HTR-8/SVneo (cell line): ENCODE measurements at regions not wholly inside any gene's neighbourhood (a gene's known extent, or its start where the extent isn't known, plus 50 kb on each side); places are given as distances from the start of the nearest gene placed in this dataset.

Experiments used
- DNase-seq: peaks from one replicate; pipeline ENCODE4 v3.0.0; 2011; ENCODE audit warnings: low spot score, mixed read lengths; ENCODE audit not compliant: insufficient read length
- FAIRE-seq: peaks from 2 replicates; lab custom pipeline; 2011; peaks lifted over from hg19 to GRCh38; lab: Jason Lieb, UNC

DNA sequence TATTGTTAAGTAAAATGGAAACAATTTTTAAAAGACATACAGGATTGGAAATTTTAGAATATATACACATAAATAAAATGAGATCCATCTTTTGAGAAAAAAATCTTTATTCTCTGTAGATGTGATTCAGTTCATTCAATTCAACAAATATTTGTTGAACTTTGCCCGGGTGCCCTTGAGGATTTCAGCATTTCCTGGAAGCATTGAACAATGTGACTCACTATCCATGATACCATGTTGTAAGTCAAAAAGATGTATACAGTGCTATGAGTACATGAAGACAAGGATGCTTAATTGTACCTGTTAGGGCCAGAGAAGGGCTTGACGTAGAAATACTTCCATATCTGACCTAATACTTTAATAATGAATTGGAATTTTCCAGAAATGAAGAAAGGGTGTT, 353.7 kb downstream of the METTL15 start:
- DNase-seq (no peak), FAIRE-seq (no peak)

DNA sequence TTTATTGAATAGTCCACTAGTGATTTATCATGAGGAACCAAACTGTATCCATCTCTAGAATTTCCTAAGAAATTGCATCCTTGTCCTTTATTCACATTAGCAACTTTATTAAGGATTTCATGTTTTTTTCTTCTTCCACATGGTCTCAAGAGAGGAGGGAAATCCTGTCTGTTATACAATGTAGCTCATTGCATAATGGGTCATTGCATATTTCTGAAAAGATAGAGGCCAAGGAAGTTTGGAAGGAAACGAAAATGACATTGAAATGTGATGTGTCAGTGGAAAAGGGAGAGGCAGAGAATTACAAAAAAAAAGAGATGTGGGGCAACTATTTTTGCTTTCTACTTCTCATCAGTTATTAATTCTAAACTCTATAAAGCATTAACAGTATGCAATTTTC, 353.1 kb downstream of the METTL15 start:
- FAIRE-seq (no peak), DNase-seq (no peak)

DNA sequence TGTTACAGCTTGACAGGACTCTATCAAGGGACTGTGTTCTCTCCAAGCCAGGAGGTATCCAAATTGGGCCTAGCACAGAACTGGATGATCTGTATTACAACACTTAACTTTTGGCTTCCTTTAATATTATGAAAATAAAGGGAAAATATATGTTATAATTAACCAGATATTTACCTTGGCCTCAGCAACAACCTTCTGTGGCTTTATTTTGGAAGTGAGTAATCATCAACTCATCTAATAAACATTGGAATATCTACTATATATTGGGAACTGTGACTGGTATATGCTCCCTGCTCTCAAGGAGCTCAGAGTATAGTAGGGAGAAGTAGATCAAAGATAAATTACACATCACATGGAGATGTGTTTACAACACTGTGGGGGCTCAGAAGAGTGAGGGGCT, 352.2 kb downstream of the METTL15 start:
- DNase-seq: no peak
- FAIRE-seq: no peak

DNA sequence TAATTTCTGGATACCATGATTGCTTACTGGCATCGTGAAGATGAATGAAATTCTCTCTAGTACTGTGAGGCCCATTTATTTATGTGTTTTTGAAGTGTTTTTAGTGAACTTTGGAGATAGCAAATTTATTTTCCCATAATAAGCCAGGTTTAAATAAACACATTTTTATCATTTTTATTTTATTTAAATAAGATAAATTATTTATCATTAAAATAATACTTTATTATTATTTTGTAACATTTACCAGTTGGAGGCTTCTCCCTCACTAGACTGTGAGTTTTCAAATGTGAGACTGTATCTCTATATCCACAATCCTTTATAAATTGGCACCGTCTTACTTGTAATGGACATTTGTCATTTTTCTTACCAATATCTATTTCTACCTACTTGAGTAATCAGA, 351.7 kb downstream of the METTL15 start:
- no peak for DNase-seq
- FAIRE-seq: no peak

DNA sequence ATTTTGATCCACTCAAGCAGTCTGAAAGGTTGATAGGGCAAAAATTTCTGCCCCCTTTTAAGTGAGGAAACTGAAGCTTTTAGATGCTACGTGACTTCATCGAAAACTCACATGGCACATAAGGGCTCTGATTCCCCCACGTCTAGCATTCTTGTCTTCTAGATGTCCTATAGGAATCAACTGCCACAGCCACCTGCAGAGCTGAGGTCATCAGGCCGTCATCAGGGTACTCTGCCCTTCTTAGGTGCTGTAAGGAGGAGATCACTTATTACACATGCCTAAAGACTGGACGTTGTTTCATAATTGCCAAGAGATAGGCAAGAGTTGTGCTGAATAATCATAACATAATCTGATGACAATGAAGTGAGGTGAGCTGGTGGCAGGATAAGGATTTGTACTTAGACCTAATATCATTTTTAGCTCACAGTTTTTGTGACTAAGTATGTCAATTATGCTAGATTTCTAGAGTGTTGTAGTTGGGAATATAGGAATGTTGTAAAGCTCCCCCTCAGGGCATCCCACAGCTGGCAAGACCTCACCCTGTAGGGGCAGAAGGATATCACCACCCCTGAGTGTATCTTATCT, 349.4 kb downstream of the METTL15 start:
- DNase-seq: no peak

DNA sequence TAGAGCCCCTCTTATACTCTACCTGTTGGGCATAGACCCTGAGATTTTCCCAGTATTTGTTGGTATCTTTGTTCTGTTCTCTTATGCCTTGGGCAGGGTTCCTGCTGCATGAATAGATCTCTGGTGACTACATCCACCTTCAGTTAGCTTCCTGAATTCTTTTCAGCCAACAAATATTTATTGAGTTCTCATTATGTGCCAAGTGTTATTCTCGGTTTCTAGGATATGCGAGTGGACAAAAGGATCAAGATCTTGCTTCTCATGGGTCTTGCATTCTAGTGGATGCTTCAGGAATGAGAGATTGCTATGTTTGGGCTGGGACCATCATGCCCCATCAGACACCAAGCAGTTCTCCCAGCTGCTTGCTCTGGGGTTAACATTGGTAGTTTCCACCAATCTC, 340.0 kb downstream of the METTL15 start:
- FAIRE-seq (no peak), DNase-seq (no peak)

More for the DNA sequence above, 349.4 kb downstream of the METTL15 start:
- FAIRE-seq: no peak

DNA sequence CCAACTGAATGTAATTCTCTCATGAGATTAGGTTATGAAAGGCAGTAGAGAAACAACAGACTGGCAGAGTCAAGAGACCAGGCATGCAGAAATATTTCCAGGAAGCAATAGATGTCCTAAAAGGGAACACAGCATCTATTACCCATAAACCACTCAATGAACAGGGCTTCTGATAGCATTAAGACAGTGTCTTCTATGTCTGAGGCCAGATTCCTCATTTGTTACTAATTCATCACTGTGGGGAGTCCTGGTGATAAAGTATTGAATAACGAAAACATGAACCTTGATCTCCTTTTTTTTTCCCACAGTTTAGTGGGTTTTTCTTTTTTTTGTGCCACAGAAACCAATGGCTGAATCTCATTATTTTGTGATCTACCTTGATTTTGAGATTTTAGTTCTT, 339.0 kb downstream of the METTL15 start:
- FAIRE-seq: no peak
- no peak for DNase-seq

DNA sequence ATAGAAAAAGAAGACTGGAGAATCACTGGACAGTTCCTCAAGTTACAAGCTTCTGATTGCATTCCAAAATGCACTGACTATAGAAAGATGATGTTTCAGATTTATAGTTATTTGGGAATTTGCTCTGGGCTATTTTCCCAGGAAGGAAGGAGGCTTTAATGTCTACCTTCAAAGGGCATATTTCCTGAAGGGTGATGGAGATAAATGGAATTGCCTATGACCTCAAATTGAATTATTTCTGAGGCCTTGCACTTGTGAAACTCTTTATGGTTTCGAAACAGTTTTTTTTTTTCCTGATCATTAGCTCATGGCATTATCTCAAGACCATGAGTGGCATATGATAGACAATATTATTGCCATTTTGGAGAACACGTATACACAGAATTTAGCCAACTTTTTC, 333.9 kb downstream of the METTL15 start:
- DNase-seq (peak; percentile 19), FAIRE-seq (no peak)

DNA sequence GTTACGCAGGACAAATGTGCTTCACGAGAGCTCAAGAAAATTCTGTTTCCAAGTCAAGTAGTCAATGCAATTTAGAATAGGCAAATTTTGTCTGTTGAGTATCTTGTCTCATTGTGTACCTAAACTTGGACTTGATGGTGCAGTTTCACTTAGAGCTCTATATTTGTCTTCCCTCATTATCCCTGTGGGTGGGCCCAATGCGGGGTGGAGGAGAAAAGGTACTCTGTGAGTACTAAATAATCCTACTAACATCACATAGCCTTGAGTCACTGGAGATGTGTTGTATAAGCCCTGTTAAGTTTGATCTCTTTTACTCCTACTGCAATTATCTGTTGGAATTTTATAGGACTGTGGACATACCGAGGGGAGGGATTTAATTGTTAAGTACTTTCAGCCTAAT, 331.2 kb downstream of the METTL15 start:
- no peak for DNase-seq

DNA sequence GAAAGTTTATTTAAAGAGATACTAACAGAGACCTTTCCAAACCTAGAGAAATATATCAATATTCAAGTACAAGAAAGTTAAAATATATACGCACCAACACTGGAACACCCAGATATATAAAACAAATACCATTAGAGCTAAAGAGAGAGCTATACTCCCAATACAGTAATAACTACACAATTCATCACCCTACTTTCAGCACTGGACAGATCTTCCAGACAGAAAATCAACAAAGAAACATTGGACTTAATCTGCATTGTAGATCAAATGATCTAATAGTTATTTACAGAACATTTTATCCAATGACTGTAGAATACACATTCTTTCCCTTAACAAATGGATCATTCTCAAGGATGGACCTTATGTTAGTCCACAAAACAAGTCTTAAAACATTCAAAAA, 311.9 kb downstream of the METTL15 start:
- DNase-seq: no peak
- no peak for FAIRE-seq

More for the DNA sequence above, 331.2 kb downstream of the METTL15 start:
- no peak for FAIRE-seq

DNA sequence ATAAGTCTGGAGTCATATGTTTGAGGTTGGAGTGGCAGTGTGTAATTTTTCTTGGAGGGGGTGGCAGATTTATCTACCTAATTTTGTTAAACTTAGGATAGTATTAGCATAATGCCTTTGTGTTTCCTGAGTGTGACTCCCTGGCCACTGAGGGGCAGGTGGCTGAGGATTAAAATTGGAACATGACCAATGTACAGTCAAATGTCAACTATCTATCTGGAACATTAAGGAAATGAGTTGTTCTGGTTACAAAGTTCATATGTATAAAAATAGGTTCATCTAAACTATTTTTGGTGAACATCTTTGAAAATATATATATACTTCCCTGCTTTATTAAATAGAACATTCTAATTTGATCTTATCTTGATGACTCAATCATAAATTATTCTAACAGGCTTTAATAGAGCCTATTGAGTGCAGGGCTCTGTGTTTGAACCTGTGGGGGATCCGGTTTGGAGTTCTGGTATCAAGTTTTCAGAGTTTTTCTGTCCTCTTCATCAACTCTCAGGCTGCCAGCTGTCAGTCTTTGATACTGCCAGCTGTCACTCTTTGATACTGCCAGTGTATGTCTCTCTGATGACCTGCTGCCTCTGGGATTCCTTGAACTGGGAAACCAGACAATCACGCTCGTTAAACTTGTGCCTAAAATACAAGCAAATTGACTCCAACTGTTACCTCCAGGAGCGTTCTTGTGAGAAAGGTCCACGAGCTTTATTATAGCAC, 309.6 kb downstream of the METTL15 start:
- FAIRE-seq (no peak), DNase-seq (no peak)

DNA sequence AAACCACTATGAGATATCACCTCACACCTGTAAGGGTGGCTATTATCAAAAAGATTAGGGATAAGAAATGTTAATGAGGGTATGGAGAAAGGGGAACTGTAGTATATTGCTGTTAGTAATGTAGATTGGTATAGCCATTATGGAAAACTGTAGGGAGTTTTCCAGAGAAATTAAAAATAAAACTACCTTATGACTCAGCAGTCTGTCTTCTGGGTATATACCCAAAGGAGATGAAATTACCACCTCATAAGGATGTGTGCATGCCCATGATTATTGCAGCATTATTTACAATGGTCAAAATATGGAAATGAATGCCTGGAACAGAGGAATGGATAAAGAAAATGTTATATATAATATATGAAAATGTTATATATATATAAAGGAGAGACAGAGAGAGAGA, 303.8 kb downstream of the METTL15 start:
- FAIRE-seq: no peak

DNA sequence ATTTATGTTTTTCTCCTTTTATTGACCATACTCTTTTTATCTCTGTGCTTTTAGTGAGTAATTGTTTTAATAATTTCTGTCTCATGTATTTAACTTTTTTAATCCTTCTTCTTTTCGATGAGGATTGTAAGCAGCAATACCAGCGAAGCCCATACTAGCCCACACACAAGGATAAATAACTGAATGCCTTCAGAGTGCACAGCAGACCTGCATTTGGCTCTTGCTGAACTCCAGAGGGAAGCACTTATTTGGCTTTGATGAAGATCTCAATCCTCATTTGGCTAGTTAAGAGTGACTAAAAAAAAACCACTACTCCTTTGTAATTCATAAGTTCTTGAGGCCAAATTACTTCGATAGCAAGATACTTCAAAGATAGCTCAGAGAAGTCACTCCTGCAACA, 293.3 kb downstream of the METTL15 start:
- FAIRE-seq: no peak
- no peak for DNase-seq

More for the DNA sequence above, 303.8 kb downstream of the METTL15 start:
- no peak for DNase-seq

DNA sequence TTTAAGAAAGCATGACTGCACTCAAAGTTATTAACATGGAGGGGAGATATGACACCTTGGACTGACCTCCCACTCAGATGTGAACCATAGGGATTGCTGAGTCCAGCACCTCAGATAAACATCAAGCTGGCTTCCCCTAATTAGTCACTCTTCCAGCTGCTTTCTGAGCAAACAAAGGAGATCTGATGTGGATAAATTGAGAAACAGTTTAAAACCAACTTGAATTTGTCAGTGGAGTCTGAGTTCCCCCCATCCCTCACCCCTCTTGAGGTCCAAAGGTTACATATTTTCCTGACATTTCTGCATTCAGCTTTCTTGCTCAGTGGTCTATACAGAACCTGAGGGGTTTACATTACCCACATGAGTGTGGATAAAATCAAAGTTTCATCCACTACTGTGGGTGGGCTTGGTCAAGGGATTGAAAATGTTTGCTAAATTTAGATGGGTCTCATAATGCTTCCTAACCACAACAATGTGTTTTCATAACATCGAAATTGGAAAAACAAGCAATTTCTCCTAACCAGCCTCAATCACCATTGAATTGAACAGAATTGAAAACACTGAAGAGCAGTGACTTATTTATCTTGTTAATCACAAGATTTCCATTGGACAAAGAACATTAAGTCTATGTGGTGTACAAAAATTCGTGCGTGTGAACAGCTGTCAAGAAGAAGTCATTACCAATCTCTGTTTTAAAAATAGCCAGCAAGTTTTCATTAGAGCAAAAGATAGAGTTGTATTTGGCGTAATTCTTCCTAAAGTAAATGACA, 292.3 kb downstream of the METTL15 start:
- DNase-seq (no peak), FAIRE-seq (no peak)

DNA sequence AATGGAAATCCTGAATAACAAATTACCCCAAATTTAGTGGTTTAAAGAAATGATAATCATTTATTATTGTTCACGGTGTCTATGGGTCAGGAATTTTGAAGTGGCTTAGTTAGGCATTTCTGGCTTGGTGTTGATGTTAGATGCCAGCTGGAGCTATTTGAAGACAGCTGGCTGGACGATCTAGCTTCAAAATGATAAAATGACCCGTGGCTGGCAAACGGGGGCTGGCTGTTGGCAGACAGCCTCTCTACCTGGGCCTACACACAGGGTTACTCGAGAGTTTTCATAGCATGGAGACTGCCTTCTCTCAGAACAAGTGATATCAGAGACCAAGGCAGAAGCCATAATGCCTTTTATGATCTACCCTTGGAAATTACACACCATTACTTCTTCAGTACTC, 285.2 kb downstream of the METTL15 start:
- DNase-seq: no peak
- no peak for FAIRE-seq

DNA sequence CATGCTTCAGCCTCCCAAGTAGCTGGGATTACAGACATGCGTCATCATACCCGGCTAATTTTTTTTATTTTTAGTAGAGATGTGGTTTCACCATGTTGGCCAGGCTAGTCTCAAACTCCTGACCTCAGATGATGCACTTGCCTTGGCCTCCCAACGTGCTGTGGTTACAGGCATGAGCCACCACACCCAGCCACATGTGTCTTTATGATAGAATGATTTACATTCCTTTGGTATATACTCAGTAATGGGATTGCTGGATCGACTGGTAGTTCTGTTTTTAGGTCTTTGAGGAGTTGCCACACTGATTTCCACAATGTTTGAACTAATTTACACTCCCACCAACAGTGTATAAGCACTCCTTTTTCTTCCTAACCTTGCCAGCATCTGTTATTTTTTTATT, 276.2 kb downstream of the METTL15 start:
- no peak for DNase-seq
- peak; percentile 42 for FAIRE-seq

DNA sequence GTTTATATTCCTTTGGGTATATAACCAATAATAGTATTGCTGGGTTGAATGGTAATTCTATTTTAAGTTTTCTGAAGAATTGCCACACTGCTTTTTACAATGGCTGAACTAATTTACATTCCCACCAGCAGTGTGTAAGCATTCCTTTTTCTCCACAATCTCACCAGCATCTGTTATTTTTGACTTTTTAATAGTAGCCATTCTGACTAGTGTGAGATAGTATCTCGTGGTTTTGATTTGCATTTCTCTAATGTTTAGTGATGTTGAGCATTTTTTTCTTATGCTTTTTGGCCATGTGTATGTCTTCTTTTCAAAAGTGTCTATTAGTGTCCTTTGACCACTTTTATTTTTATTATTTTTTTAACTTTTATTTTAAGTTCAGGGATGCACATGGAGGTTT, 275.3 kb downstream of the METTL15 start:
- no peak for FAIRE-seq
- no peak for DNase-seq
